ENCODE measurements at regions not wholly inside any gene's neighbourhood (a gene's known extent, or its start where the extent isn't known, plus 50 kb on each side); places are given as distances from the start of the nearest gene placed in this dataset.
"Not testable (repeated sequence)": the region's sequence is repeated elsewhere in the genome, so short reads cannot be mapped to it uniquely, and the experiment has no call there.

DNA sequence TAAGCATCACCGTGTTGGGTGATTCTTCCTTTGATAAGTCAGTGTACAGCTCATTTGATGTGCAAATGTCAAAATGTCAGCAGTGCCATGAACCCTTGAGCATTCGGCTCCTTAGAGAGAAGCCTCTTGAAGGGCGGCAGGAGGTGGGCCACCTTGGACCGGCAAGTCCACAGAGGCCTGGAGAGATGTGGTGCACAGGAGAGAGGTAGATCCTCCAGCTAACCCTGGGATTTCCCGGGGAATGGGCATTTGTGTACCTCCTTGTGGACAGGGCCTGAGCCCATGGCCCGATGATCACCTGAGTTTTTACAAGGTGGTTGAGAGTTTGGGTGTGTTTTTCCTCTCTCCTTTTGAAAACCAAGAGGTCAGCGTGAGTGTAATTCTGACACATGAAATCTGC lies 133.2 kb upstream of the RCN1 start:
- DNase-seq (ENCODE audit: low spot score), result no peak

DNA sequence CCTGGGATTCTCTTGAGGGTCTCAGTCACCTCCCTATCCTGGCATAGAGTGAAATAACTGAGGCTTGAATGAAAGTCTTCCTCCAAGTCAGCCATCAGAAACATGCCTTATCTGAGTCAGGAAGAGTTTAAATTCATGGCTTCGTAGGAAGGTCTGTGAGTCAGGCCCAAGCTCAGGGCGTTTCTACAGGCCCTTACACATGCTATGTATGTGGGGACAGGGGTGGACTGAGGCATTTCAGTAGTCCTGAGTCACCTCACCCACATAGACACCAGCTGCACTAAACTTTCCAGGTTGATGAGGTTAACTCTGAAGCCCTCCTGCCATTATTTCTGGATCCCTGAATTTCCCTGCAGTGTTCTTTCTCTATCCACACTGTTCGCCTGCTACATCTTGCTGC lies 134.6 kb upstream of the RCN1 start:
- no peak for DNase-seq (ENCODE audit: low spot score)

DNA sequence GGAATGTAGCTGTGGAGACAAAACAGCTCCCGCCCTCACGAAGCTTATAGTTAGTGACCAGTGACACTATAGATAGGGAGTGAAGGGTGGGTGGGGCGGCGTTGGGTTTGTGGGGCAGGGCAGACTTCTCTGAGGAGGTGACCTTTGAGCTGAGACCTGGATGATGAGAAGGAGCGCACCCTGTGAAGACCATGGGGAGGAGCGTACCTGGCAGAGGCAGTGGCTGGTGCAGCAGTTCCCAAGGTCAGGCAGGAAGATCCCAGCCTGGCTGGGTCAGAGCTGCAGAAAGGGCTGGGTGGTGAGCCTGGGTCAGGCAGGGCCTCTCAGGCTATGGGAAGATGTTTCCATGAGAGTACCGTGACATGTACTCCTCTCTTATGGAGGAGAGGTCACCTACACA lies 135.0 kb upstream of the RCN1 start:
- DNase-seq (ENCODE audit: low spot score), result no peak

DNA sequence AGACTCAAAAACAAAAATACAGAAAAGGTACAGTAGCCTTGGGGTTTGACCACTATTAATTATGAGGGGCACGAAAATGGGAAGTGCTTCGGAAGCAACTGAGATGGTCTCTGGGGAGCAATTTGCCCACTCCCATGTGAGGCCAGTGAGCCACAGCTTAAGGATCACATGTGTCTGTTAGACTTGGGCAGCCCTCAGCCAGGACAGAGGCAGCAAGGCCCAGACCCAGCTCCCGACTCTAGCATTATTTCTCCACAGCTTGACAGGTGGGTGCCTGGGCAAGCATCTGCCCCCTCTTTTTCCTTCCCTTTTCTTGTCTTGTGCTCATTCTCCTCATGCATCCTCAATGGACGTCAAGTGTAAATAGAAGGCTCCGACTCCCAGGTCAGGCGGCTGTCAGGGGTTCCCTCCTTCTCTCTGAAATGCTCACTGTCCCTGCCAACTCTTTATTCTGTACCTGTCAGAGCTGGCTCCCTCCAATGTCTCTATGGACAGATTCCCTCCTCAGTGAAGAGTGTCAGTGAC lies 137.0 kb upstream of the RCN1 start:
- no peak for DNase-seq (ENCODE audit: low spot score)

DNA sequence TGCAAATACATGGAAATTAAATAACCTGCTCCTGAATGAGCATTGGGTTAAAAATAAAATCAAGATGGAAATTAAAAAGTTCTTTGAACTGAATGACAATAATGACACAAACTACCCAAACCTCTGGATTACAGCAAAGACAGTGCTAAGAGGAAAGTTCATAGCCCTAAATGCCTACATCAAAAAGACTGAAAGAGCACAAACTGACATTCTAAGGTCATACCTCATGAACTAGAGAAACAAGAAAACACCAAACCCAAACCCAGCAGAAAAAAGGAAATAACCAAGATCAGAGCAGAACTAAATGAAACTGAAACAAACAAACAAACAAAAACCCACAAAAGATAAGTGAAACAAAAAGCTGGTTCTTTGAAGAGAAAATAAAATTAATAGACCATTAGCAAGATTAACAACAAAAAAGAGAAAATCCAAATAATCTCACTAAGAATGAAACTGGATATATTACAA lies 138.6 kb upstream of the PAX6 start:
- DNase-seq (ENCODE audit: low spot score), result not testable (repeated sequence)

DNA sequence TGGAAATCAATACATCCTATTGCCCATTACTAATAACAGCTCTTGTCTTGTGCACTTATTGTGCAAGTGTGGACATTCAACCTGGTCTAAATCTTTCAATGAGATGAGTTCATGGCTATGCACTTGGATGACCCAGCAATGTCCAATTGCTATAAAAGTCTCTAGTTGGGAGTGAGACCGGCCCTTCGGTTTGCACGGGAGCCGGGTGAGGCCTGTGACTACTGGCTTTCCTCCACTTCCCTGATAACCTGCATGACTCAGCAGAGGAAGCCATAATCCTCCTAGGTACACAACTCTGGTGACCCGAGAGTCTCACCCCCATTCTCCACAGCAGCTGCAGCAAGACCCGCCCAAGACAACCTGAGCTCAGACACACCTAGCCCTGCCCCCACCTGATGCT lies 135.9 kb upstream of the PAX6 start:
- no peak for DNase-seq (ENCODE audit: low spot score)

DNA sequence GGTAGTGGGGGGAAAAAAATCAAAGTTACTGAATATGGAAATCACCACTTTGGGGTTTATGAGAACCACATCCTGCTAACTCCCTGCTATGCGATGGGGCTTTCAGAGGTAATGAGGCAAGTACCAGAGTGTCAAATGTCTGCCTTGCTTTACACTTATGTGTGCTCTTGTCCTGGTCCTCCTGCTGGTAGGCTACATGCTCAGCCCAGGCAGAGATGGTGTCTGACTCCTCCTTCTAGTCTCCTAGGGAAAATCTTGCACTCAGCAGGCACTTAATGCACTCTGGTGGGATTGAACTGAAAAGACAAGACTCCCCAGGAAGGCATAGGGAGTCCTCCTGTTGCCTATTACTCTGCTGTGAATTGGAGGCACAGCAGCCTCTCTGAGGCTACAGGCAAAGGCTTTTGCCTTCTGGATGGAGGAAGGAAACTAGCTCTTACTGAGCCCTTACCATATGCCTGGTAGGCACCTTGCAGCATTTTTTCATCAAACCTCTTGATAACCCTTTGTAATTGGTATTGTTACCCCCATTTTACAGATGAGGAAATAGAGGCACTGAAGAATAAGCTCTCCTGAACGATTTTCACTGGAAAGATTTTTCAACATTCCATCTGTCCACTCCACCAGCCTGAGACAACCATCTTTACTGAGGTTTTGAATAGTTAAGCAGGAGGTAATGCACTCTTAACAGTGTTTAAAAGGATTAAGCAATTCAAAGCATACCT lies 132.1 kb upstream of the PAX6 start:
- DNase-seq (ENCODE audit: low spot score), result no peak

DNA sequence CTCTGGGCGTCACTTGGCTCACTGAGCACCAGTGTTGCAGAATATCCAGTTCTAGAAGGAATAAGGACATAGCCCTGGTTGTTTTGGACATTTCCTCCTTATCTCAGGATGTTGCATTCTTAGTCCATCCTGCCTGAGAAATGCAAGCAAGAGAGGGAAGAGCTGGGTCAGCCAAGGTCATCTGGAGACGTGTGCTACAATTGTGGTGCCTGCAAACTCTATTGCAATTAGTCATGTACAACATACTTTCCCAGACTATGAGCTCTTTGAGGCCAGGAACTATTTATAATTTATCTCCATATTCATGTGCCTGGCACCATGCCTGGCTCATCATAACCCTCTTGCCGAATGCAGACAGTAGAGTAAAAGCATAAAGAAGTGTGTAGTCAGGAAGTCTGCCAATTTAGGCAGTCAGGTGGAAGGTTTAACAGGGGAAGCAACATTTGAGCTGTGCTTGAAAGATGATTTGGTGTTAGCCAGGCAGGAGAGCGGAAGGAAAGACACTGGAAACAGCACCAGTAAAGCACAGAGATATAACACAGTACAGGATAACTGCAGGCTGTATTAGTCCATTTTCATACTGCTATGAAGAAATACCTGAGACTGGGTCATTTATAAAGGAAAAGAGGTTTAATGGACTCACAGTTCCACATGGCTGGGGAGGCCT lies 129.4 kb upstream of the PAX6 start:
- DNase-seq (ENCODE audit: low spot score), result no peak

DNA sequence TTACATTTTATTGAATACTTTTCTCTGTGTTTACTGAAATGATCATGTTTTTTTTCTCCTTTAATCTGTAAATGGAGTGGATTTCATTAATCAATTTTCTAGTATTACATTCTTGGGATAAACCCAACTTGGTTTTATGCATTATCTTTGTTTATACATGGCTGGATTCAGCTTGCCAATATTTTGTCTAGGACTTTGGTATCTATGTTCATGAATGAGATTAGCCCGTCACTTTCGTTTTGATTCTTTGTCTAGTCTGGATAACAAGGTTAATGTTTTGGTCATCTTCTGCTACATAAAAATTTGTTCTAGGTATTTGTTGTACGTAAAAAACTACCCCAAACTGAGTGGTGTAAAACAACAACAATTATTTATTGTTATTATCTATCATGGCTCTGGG lies 127.9 kb upstream of the PAX6 start:
- DNase-seq (ENCODE audit: low spot score), result no peak

DNA sequence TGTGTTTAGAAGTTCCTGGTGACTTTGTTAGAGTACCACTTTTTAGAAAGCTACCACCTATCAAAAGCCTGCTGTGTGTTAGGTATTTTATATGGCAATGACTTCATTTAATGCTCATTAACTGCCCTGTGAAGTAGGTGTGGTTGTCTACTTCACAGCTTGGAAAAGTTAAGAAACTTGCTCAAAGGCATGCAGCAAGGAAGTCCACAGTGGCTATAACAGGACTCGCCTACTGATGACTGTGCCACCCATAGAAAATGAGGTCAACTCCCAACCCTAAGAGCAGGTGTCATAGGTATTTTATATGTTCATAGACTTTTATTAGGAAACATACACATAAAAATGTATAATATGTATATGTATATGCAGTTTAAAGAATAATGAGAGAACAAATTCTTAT lies 125.2 kb upstream of the PAX6 start:
- no peak for DNase-seq (ENCODE audit: low spot score)

DNA sequence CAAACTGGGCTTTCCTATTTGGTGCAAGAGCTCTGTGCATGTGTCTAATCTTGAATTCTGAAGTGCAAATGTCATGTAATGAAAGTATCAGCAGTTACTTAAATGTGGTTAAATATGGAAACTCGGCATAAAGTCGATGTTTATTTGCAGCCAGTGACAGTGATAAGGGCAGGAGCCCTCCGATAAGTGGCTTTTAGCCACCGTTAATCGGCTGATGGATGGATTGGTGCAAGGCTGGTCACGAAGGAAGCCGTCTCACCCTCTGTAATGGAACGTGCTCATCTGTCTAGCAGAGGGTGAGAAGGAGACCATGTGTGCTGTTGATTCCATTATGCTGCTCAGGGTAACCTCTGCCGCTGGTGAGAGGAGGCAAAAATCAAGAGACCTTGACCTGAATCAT lies 121.8 kb upstream of the PAX6 start:
- no peak for DNase-seq (ENCODE audit: low spot score)

DNA sequence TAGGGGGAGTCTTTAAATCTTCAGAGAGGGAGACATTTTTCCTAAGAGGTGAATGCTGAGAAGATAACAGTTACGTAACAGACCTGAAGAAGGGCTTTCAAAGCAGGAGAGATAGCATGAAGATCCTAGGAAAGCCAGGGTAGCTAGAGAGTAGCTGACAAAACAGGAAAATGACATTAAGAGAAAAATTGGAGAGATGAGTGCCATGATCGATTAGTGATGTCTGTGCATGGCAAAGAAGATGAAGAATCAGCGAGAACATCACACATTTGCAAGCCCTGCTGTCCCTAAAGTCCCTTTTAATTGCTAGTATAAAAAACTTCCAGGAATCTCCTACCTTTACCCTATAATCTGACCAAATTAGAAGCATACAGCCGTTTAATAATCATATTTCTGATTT lies 116.9 kb upstream of the PAX6 start:
- DNase-seq (ENCODE audit: low spot score), result no peak

DNA sequence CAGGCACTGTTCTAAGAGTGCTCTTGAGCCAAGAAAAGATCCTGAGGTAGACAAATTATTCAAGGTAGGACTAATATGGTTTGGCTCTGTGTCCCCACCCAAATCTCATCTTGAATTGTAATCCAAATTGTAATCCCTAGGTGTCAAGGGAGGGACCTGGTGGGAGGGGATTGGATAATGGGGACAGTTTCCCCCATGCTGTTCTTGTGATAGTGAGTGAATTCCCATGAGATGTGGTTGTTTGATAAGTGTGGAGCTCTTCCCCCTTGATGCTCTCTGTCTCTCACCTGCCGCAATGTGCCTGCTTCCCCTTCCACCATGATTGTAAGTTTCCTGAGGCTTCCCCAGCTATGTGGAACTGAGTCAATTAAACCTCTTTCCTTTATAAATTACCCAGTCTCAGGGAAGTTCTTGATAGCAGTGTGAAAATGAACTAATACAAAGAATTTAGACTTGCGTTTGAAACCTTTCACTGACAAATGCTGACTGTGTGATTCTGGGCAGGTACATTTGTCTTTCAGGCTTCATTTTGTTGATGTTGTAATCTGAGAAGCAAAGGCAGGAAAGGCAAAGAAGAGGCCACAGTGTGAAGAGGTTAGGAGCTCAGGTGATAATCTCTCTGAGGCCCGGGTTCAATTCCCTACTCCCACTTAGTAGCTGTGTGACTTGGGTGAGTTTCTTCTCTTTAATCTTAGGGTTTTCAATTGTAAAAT lies 115.8 kb upstream of the PAX6 start:
- DNase-seq (ENCODE audit: low spot score), result no peak

DNA sequence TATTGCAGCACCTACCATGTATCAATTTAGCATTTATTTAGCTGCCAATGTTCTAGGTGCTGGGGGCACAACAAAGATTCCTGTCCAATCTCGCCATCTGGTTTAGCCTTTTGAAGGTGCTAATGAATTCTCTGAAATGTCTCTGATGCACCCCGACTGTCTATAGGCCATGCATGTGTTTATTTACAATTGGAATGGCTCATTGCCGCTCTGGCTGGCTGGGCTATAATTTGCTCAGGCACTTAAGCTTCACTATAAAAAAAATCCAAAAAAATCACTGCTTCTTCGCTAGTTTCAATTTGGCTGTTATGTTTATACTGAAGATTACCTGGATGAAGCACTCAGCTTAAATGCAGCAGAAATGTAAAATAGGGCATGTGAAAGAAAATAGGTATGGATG lies 115.0 kb upstream of the PAX6 start:
- no peak for DNase-seq (ENCODE audit: low spot score)

DNA sequence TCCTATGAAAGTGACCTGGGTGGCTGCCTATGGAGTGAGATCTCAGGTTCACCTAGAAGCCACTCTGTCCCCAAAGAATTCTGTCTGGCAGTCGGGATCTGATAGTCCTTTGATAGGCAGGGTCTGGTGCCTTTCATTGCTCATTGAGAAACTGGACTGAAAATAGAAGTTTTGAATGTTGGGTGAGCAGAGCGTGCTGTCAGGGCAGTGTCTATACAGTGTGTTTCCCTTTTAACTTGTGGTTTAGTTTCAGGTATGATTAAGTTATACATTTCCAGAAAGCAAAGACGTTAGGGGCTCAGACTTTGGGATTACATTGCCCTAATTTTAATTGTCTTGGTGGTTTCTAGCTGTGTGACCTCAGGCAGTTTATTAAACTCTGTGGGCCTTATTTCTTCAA lies 111.3 kb upstream of the PAX6 start:
- DNase-seq (ENCODE audit: low spot score), result no peak

DNA sequence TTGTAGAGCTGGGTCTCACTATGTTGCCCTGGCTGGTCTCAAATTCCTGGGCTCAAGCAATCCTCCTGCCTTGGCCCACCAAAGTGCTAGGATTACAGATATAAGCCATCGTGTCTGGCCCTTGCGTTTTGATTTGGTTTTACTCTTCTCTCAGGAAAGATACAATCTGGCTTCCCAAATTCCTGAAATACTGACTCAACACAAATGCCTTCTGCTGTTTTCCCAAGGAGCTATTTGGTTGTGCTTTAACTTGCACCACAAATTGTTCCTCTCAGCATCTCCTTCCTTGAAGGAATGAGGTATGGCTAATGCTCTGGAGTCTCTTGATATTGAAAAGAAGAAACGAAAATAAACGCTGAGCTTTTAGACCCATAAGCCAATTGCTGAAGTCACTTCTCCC lies 110.0 kb upstream of the PAX6 start:
- no peak for DNase-seq (ENCODE audit: low spot score)

DNA sequence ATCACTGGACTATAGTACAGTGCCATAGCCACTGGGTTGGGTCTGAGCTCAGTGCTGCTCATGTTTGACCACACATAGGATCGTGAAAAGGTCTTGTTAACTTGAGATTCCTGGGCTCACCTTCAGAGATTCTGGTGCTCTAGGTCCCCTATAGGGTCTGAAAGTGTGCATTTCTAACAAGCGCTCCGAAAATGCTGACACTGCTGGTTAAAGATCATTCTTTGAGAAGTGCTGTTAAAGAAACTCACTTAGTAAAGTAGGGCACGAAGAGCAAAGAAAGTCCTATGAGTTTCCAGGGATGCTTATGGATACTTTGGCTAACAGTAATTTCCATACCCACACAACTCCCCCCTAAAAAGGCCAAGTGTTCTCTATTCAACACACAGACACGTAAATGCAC lies 108.1 kb upstream of the PAX6 start:
- no peak for DNase-seq (ENCODE audit: low spot score)

DNA sequence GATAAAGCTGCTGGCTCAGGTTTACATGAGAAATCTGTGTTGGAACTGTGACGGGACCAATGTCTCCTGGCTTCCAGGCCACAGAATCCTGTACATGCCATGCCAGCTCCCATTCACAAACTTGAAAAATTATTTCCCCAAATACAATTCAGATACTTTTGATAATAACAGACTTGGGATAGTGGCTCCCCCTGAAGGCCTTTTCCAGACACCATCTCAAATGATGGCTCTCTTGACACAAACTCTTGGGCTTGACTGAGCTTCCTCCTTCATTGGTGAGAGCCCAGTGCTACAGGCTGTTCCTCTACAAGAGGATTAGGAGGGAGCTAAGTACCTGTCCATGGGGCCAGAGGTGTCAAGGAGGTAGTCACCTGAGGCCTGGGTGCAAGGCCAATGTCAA lies 104.7 kb upstream of the PAX6 start:
- no peak for DNase-seq (ENCODE audit: low spot score)

DNA sequence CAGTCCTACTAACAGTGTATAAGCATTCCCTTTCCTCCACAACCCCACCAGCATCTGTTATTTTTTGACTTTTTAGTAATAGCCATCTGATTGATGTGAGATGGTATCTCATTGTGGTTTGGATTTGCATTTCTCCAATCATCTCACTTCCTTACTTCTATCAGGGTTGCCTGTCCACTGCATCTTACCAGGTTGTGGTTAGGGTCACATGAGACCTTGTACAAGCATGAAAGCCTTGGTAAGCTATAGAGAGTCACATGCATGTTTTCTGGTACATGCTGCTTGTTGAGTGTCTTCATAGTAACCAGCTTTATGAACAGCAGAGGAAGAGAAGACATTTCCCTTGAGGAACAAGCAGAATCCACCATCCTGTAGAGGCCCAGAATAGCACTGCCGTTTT lies 102.9 kb upstream of the PAX6 start:
- DNase-seq (ENCODE audit: low spot score), result no peak

DNA sequence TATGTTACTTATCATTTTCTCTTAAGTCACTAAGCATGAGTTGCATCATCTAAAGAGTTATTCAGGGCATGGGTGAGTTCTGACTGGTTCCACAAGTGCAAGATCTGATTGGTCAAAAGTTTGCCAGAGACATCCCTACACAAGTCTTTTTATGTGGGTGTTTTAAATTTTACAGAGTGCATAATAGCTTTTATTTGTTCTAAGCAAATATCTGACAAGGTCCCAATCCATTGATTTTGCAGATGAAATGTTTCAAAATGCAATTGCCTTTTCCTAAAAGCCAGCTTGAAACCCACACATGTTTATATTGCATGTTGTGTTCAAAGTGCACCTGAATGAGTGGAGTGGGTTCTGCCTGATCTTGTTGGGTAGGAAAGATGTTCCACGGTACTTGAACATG lies 101.7 kb upstream of the PAX6 start:
- no peak for DNase-seq (ENCODE audit: low spot score)

DNA sequence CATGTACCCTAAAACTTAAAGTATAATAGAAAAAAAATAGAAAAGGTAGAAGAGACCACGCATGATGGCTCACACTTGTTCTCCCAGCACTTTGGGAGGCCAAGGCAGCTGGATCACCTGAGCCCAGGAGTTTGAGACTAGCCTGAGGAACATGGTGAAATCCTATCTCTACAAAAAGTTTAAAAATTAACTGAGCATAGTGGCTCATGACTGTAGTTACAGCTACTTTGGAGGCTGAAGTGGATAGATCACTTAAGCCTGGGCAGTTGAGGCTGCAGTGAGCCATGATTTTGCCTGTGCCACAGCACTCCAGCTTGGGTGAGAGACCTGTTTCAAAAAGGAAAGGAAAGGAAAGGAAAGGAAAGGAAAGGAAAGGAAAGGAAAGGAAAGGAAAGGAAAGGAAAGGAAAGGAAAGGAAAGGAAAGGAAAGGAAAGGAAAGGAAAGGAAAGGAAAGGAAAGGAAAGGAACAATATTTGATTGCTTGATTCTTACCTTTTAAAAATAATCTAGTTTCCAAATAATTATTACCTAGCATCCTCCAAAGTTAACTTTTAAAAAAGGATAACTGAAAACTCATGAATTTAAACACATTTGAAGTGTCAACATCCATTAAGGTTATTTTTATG lies 99.9 kb upstream of the PAX6 start:
- no peak for DNase-seq (ENCODE audit: low spot score)

DNA sequence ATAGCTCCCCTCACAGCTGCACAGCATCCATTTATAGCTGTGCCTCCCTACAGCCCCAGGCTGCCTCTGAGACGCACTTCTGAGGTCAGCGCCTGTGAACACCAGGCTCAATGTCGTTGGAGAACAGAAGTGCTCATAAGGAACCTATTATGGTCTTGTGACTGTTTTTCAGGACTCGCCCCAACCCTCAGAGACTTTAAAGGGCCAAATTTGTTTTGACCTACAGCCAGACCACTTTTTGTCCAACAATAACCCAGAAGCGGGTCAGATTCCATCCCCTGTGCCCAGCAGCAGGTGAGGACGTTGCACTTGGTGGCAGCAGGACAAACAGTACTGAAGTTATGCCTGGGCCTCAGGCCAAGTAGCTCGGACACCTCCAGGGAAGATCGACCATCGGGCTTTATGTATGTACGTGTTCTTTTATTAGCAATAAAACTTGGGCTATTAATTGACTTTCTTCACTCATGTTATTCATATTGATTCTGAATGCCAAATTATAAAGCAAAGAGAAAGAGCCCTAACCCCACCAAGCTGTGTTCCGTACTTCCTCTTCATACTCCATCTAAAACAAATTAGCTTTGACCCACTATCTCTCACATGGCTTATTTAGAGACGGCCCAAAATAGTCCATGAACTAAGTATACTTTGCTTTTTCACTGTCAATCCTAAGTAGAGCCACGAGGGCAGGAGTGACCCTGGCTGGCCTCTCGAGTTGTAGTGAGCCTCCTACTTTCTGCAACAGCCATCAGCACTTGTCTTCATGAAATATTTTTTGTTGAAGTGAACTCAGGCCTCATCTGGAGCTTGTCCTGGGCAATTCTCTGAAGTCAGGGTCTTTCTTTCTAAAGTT lies 92.3 kb upstream of the PAX6 start:
- no peak for DNase-seq (ENCODE audit: low spot score)
